D721Med (cell line): ENCODE measurements at regions not wholly inside any gene's neighbourhood (a gene's known extent, or its start where the extent isn't known, plus 50 kb on each side); places are given as distances from the start of the nearest gene placed in this dataset.

Source experiments
- DNase-seq: peaks from one replicate; pipeline ENCODE4 v3.0.0; 2011; ENCODE audit warnings: low spot score; ENCODE audit not compliant: insufficient read length
- FAIRE-seq: peaks from 2 replicates; lab custom pipeline; 2011; peaks lifted over from hg19 to GRCh38; lab: Jason Lieb, UNC
- TF ChIP-seq, protein P1 (sequence below): IDR thresholded peaks from 2 replicates; pipeline ENCODE4 v1.5.1; 2012; ENCODE audit warnings: mild to moderate bottlenecking, control low read depth; ENCODE audit not compliant: insufficient read depth; ENCODE audit errors: missing control alignments

DNA sequence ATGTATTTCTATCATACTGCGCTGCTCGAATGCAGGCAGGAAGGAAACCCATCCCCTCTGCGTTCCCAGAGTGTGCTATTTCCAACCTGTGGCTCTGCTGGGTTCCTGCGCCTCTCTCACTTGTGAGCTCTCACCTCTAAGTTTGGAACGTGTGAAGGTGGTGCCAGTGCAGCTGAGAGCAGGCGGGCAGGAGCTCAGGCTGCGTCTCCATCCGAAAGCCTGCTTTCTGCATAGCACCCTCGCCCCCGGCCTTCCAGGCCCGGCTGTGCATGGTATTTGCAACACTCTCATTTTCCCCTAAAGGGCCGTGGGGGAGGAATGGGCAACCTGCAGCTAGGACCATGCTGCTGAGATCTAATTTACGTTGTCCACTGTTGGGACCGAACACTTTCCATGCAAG is 288.0 kb upstream of the TSHZ2 start:
- FAIRE-seq (no peak), DNase-seq (no peak)
- TF ChIP-seq, protein P1, sequence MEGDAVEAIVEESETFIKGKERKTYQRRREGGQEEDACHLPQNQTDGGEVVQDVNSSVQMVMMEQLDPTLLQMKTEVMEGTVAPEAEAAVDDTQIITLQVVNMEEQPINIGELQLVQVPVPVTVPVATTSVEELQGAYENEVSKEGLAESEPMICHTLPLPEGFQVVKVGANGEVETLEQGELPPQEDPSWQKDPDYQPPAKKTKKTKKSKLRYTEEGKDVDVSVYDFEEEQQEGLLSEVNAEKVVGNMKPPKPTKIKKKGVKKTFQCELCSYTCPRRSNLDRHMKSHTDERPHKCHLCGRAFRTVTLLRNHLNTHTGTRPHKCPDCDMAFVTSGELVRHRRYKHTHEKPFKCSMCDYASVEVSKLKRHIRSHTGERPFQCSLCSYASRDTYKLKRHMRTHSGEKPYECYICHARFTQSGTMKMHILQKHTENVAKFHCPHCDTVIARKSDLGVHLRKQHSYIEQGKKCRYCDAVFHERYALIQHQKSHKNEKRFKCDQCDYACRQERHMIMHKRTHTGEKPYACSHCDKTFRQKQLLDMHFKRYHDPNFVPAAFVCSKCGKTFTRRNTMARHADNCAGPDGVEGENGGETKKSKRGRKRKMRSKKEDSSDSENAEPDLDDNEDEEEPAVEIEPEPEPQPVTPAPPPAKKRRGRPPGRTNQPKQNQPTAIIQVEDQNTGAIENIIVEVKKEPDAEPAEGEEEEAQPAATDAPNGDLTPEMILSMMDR, result no peak

DNA sequence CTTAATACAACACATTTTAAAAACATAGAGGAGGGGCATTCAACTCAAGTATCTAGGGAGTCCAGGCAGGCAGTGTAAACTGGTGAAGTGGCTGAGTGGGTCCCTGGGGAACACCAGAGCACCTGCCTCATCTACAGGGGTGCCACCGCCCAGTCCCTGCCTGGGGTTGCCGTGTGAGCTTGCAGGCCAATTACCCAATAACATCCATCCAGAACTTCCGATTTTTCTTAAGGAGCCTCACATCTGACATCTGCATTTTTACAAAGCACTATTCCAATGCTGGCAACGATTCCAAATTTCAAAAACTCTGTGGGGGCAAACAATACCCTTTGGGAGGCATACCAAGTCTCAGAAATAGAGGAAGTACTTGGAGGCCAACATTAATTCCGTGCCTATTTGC is 288.4 kb upstream of the TSHZ2 start:
- no peak for FAIRE-seq
- TF ChIP-seq, protein P1, result no peak
- DNase-seq, result no peak

GRCh38 chr20:52682237-52682636 is 289.9 kb upstream of the TSHZ2 start:
- FAIRE-seq, result no peak
- DNase-seq, result no peak
- TF ChIP-seq, protein P1, result no peak

DNA sequence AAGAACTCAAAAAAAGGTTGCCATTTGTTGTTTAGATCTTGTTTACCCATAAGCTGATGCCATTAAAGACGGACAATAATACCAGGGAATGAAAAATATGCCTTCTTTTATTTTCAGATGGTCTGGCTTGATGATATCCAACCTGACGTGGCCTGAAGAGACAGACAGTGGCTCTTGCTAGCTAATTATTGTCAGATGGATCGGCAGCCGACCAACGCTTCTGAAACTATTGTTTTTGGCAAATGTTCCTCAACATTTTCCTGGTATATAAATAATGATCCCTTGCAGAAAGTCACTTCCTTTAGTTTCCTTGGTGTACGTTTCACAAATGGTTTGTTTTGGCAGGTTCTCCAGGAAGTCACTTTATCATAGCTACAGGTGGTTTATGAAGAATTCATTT is 290.9 kb upstream of the TSHZ2 start:
- FAIRE-seq (no peak), DNase-seq (no peak)
- TF ChIP-seq, protein P1, result no peak

GRCh38 chr20:52677216-52677615 is 294.9 kb upstream of the TSHZ2 start:
- TF ChIP-seq, protein P1, result no peak
- DNase-seq (no peak), FAIRE-seq (no peak)

DNA sequence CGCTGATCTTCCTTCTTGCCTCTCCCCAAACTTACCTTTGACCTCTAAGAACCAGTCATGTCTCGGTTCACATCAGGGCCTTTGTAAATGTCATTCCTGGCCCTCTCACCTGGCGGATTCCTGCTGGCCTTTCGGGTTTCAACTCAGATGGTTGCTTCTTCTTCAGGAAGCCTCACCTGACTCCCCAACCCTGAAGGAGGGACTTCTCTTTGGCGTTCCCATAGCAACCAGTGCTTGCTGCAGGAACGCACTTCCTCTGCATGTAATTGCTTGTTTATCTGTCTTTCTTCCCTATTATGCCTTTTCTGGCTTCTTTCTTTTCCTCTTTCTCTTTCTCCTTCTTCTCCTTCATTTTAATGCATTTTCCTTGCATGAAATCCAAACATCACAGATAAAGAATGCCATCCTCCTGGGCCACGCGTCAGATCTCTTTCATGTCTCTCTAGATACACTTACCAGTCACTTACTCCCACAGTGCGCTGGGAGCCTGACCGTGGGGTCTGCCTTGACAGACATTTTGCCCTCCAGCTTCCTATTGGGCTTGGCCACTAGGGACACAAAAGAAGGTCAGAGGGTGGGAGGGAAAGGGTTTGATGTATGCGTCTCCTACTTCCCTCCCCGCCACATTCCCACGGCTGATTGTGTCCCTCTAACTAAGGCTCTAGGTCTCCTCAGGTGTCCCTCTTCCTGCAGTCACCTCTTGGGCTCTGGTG is 295.7 kb upstream of the TSHZ2 start:
- DNase-seq, result no peak
- TF ChIP-seq, protein P1, result no peak
- FAIRE-seq, result no peak

DNA sequence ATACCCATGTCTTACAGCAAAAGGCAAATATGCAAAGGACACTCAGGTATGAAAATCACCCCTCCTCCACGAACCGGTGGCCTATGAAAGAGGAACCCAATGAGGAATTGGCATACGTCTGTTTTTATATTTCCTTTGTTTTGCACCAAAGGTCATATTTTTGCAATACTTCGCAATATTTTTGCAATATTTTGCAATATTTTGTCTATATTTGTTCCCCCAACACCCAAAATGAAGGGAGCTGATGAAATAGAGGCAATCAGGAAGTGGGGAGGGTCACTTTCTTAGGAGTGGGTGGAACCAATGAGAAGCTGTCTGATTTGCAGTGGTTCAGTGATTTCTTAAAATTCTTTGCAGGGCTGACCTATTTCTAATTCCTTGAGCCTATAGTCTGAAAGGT is 296.8 kb upstream of the TSHZ2 start:
- no peak for DNase-seq
- FAIRE-seq, result no peak
- TF ChIP-seq, protein P1, result no peak
